Endothelial cell (in vitro differentiated cells): ENCODE measurements at regions not wholly inside any gene's neighbourhood (a gene's known extent, or its start where the extent isn't known, plus 50 kb on each side); places are given as distances from the start of the nearest gene placed in this dataset.

ENCODE experiments used
- DNase-seq: peaks from one replicate; pipeline ENCODE4 v3.0.0; 2021; ENCODE audit warnings: low spot score
- H3K27ac Mint-ChIP-seq: one replicate; pipeline ENCODE4 v1.8.0; 2021; ENCODE audit warnings: mixed read lengths, inconsistent platforms; ENCODE audit not compliant: unreplicated experiment
- H3K27me3 Mint-ChIP-seq: one replicate; pipeline ENCODE4 v1.8.0; 2021; ENCODE audit warnings: mild to moderate bottlenecking, moderate library complexity, mixed read lengths, inconsistent platforms; ENCODE audit not compliant: unreplicated experiment
- H3K36me3 Mint-ChIP-seq: one replicate; pipeline ENCODE4 v1.8.0; 2021; ENCODE audit warnings: mild to moderate bottlenecking, low read depth, mixed read lengths, inconsistent platforms; ENCODE audit not compliant: unreplicated experiment
- H3K4me1 Mint-ChIP-seq: one replicate; pipeline ENCODE4 v1.8.0; 2021; ENCODE audit warnings: mild to moderate bottlenecking, mixed read lengths, inconsistent platforms; ENCODE audit not compliant: unreplicated experiment
- H3K4me3 Mint-ChIP-seq: one replicate; pipeline ENCODE4 v1.8.0; 2021; ENCODE audit warnings: mild to moderate bottlenecking, mixed read lengths, inconsistent platforms; ENCODE audit not compliant: unreplicated experiment
- H3K9me3 Mint-ChIP-seq: one replicate; pipeline ENCODE4 v1.8.0; 2021; ENCODE audit warnings: mixed read lengths, inconsistent platforms; ENCODE audit not compliant: unreplicated experiment
- CTCF ChIP-seq: fragments of 200-600 bp; sonication (generic); IDR thresholded peaks from one replicate; pipeline ENCODE4 v1.5.0; 2021; ENCODE audit warnings: antibody characterized with exemption; ENCODE audit not compliant: unreplicated experiment

GRCh38 chrX:39189431-39189830 is 388.2 kb downstream of the MID1IP1 start:
- Mint-ChIP-seq H3K36me3 (no peaks in the 10 kb centered on the region), H3K27me3 (no peaks in the 10 kb centered on the region), H3K27ac (no peak overlapping the region), H3K4me3 (no peak overlapping the region), H3K4me1 (peaks cover 3% of the 10 kb centered on the region), H3K9me3 (no peaks in the 10 kb centered on the region)
- no peak for TF ChIP-seq CTCF
- no peak for DNase-seq

- DNase-seq: no peak
- Mint-ChIP-seq H3K4me1 (peaks cover 3% of the 10 kb centered on the region), H3K36me3 (no peaks in the 10 kb centered on the region), H3K27me3 (no peaks in the 10 kb centered on the region), H3K4me3 (no peak overlapping the region), H3K27ac (no peak overlapping the region), H3K9me3 (no peaks in the 10 kb centered on the region)
- TF ChIP-seq CTCF: no peak
Measured at GRCh38 chrX:39194673-39195072, 393.4 kb downstream of the MID1IP1 start.

GRCh38 chrX:39195156-39195555 is 393.9 kb downstream of the MID1IP1 start:
- no peak for DNase-seq
- peaks cover 3% of the 10 kb centered on the region for H3K4me1 Mint-ChIP-seq
- H3K9me3 Mint-ChIP-seq: no peaks in the 10 kb centered on the region
- H3K4me3 Mint-ChIP-seq: no peak overlapping the region
- no peak overlapping the region for H3K27ac Mint-ChIP-seq
- no peaks in the 10 kb centered on the region for H3K27me3 Mint-ChIP-seq
- TF ChIP-seq CTCF: no peak
- H3K36me3 Mint-ChIP-seq: no peaks in the 10 kb centered on the region

- no peak for TF ChIP-seq CTCF
- Mint-ChIP-seq H3K4me1 (peaks cover 3% of the 10 kb centered on the region), H3K27ac (no peak overlapping the region), H3K9me3 (no peaks in the 10 kb centered on the region), H3K36me3 (no peaks in the 10 kb centered on the region), H3K4me3 (no peak overlapping the region), H3K27me3 (no peaks in the 10 kb centered on the region)
- no peak for DNase-seq
Measured at GRCh38 chrX:39196192-39197102, 395.2 kb downstream of the MID1IP1 start.

GRCh38 chrX:39199429-39199828 is 398.2 kb downstream of the MID1IP1 start:
- TF ChIP-seq CTCF: no peak
- DNase-seq: no peak
- Mint-ChIP-seq H3K27ac (no peak overlapping the region), H3K36me3 (no peaks in the 10 kb centered on the region), H3K27me3 (no peaks in the 10 kb centered on the region), H3K4me1 (no peaks in the 10 kb centered on the region), H3K9me3 (no peaks in the 10 kb centered on the region), H3K4me3 (no peak overlapping the region)
